ENCODE measurements at regions not wholly inside any gene's neighbourhood (a gene's known extent, or its start where the extent isn't known, plus 50 kb on each side); places are given as distances from the start of the nearest gene placed in this dataset.

GRCh38 chr18:56333839-56334238, 304.6 kb downstream of the TXNL1 start:
- no peak for TF ChIP-seq RARB (CRISPR knock-in tag; IDR thresholded peaks at IDR 0.05)
- no peak for TF ChIP-seq ISL1 (CRISPR knock-in tag; IDR thresholded peaks at IDR 0.05)
- TF ChIP-seq, protein P1, sequence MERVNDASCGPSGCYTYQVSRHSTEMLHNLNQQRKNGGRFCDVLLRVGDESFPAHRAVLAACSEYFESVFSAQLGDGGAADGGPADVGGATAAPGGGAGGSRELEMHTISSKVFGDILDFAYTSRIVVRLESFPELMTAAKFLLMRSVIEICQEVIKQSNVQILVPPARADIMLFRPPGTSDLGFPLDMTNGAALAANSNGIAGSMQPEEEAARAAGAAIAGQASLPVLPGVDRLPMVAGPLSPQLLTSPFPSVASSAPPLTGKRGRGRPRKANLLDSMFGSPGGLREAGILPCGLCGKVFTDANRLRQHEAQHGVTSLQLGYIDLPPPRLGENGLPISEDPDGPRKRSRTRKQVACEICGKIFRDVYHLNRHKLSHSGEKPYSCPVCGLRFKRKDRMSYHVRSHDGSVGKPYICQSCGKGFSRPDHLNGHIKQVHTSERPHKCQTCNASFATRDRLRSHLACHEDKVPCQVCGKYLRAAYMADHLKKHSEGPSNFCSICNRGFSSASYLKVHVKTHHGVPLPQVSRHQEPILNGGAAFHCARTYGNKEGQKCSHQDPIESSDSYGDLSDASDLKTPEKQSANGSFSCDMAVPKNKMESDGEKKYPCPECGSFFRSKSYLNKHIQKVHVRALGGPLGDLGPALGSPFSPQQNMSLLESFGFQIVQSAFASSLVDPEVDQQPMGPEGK (CRISPR knock-in tag; IDR thresholded peaks at IDR 0.05; ENCODE audit: borderline replicate concordance) = no peak
- TF ChIP-seq GLIS3 (CRISPR knock-in tag; IDR thresholded peaks at IDR 0.05) = no peak
- TF ChIP-seq TOX (CRISPR knock-in tag; IDR thresholded peaks at IDR 0.05; ENCODE audit: borderline replicate concordance) = no peak
- no peak for TF ChIP-seq ARNTL (CRISPR knock-in tag; IDR thresholded peaks at IDR 0.05; ENCODE audit: borderline replicate concordance, low read depth)
- TF ChIP-seq ZNF70 (CRISPR knock-in tag; IDR thresholded peaks at IDR 0.05) = no peak
- TF ChIP-seq ZFP30 (CRISPR knock-in tag; IDR thresholded peaks at IDR 0.05) = no peak
- TF ChIP-seq BACH2 (CRISPR knock-in tag; IDR thresholded peaks at IDR 0.05; ENCODE audit: borderline replicate concordance) = no peak
- TF ChIP-seq, protein P2, sequence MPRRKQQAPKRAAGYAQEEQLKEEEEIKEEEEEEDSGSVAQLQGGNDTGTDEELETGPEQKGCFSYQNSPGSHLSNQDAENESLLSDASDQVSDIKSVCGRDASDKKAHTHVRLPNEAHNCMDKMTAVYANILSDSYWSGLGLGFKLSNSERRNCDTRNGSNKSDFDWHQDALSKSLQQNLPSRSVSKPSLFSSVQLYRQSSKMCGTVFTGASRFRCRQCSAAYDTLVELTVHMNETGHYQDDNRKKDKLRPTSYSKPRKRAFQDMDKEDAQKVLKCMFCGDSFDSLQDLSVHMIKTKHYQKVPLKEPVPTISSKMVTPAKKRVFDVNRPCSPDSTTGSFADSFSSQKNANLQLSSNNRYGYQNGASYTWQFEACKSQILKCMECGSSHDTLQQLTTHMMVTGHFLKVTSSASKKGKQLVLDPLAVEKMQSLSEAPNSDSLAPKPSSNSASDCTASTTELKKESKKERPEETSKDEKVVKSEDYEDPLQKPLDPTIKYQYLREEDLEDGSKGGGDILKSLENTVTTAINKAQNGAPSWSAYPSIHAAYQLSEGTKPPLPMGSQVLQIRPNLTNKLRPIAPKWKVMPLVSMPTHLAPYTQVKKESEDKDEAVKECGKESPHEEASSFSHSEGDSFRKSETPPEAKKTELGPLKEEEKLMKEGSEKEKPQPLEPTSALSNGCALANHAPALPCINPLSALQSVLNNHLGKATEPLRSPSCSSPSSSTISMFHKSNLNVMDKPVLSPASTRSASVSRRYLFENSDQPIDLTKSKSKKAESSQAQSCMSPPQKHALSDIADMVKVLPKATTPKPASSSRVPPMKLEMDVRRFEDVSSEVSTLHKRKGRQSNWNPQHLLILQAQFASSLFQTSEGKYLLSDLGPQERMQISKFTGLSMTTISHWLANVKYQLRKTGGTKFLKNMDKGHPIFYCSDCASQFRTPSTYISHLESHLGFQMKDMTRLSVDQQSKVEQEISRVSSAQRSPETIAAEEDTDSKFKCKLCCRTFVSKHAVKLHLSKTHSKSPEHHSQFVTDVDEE (CRISPR knock-in tag; IDR thresholded peaks at IDR 0.05) = no peak
- TF ChIP-seq OSR1 (CRISPR knock-in tag; IDR thresholded peaks at IDR 0.05) = no peak
- TF ChIP-seq, protein P3, sequence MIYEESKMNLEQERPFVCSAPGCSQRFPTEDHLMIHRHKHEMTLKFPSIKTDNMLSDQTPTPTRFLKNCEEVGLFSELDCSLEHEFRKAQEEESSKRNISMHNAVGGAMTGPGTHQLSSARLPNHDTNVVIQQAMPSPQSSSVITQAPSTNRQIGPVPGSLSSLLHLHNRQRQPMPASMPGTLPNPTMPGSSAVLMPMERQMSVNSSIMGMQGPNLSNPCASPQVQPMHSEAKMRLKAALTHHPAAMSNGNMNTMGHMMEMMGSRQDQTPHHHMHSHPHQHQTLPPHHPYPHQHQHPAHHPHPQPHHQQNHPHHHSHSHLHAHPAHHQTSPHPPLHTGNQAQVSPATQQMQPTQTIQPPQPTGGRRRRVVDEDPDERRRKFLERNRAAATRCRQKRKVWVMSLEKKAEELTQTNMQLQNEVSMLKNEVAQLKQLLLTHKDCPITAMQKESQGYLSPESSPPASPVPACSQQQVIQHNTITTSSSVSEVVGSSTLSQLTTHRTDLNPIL (CRISPR knock-in tag; IDR thresholded peaks at IDR 0.05; ENCODE audit: low read depth) = no peak
- TF ChIP-seq PPARA (CRISPR knock-in tag; IDR thresholded peaks at IDR 0.05; ENCODE audit: borderline replicate concordance) = no peak
- TF ChIP-seq CSDC2 (CRISPR knock-in tag; IDR thresholded peaks at IDR 0.05) = no peak
- no peak for TF ChIP-seq CSRNP3 (CRISPR knock-in tag; IDR thresholded peaks at IDR 0.05)
- TF ChIP-seq TCF4 (CRISPR knock-in tag; IDR thresholded peaks at IDR 0.05; ENCODE audit: borderline replicate concordance) = no peak
- ATAC-seq = no peak

- ATAC-seq = no peak
- TF ChIP-seq ARNTL (CRISPR knock-in tag; IDR thresholded peaks at IDR 0.05; ENCODE audit: borderline replicate concordance, low read depth) (no peak), TOX (CRISPR knock-in tag; IDR thresholded peaks at IDR 0.05; ENCODE audit: borderline replicate concordance) (no peak), ESRRG (CRISPR knock-in tag; IDR thresholded peaks at IDR 0.05) (no peak), CSDC2 (CRISPR knock-in tag; IDR thresholded peaks at IDR 0.05) (no peak), SNAI2 (CRISPR knock-in tag; IDR thresholded peaks at IDR 0.05) (no peak), RARB (CRISPR knock-in tag; IDR thresholded peaks at IDR 0.05) (no peak), ZC3H10 (CRISPR knock-in tag; IDR thresholded peaks at IDR 0.05) (no peak), TCF4 (CRISPR knock-in tag; IDR thresholded peaks at IDR 0.05; ENCODE audit: borderline replicate concordance) (no peak), ZNF70 (CRISPR knock-in tag; IDR thresholded peaks at IDR 0.05) (no peak), ISL1 (CRISPR knock-in tag; IDR thresholded peaks at IDR 0.05) (no peak), ZNF8 (CRISPR knock-in tag; IDR thresholded peaks at IDR 0.05) (no peak), BACH2 (CRISPR knock-in tag; IDR thresholded peaks at IDR 0.05; ENCODE audit: borderline replicate concordance) (no peak)
- TF ChIP-seq, protein P2 (CRISPR knock-in tag; IDR thresholded peaks at IDR 0.05) = no peak
- TF ChIP-seq, protein P1 (CRISPR knock-in tag; IDR thresholded peaks at IDR 0.05; ENCODE audit: borderline replicate concordance) = no peak
- TF ChIP-seq, protein P3 (CRISPR knock-in tag; IDR thresholded peaks at IDR 0.05; ENCODE audit: low read depth) = no peak
These were observed 305.2 kb downstream of the TXNL1 start for GRCh38 chr18:56333146-56333545.

All from SK-N-SH treated with all-trans-retinoic acid at 6 μM for 48 hours (cell line).